ENCODE measurements at regions not wholly inside any gene's neighbourhood (a gene's known extent, or its start where the extent isn't known, plus 50 kb on each side); places are given as distances from the start of the nearest gene placed in this dataset.

DNA sequence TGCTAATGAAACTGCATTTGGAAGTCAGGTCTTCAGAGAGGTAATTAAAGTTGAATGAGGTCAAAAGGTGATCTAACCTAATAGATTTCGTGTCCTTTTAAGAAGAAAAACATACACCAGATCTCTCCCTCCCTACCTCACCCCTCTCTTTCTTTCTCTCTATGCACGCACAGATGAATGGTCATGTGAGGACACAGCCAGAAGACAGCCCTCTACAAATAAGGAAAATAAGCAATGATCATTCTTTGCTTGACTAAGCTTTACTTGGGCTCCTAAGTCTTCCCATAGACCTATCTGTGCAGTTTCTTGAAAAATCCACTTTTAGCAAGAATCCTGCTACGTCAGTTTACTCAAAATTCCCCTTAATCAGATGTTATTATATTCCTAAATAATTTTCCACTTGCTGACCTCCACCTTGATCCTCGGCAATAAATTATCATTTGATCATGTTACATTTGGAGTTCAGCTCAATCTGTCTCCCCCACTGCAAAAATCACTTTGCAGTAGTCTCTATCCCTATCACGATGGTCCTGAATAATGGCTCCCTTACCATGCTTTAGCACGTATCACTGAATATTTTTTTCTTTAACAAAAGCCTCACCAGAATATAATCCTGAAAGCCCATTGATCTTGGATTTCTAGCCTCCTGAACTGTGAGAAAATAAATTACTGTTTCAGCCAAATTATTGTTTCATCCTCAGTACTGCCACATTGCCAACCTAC is 527.3 kb downstream of the GABRG1 start:
- no peak for TF ChIP-seq HCFC1 (IDR thresholded peaks at IDR 0.05; ENCODE audit: low read depth, low read length)
- TF ChIP-seq MED8 (CRISPR knock-in tag; IDR thresholded peaks at IDR 0.05; ENCODE audit: insufficient replicate concordance): no peak
- TF ChIP-seq PRPF4 (IDR thresholded peaks at IDR 0.05; ENCODE audit: low read depth, low read length, poor library complexity, severe bottlenecking): no peak
- no peak for TF ChIP-seq POLR2AphosphoS5 (IDR thresholded peaks at IDR 0.05; ENCODE audit: low read depth, low read length)
- TF ChIP-seq ZNF598 (CRISPR knock-in tag; IDR thresholded peaks at IDR 0.05; ENCODE audit: borderline replicate concordance): no peak
- no peak for TF ChIP-seq FOXA1 (IDR thresholded peaks at IDR 0.05)
- TF ChIP-seq FOXA1 (CRISPR knock-in tag; IDR thresholded peaks at IDR 0.05): no peak
- TF ChIP-seq TEAD3 (CRISPR knock-in tag; optimal IDR thresholded peaks at IDR 0.05; ENCODE audit: borderline replicate concordance): no peak

Data from HepG2 (cell line).